ENCODE measurements at regions not wholly inside any gene's neighbourhood (a gene's known extent, or its start where the extent isn't known, plus 50 kb on each side); places are given as distances from the start of the nearest gene placed in this dataset.

DNA sequence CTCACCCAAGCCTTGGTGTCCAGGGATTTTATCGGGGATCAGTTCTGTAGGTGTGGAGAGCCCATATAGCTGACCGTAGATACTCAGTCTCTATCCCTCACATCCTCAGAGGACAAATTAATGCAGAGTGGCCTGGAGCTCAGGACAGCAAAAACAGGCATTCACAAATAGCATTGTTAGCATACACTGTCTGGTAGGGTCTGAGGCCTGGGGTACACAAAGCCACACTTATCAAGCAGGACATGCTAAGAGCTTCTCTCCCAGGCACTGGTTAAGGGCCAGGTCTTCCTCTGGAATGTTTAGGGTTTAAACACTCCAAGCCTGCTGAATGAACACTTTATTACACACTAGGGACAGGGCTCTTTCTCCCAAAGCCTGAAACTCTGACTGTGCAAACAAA, 253.2 kb downstream of the NEDD1 start:
- Histone ChIP-seq H3K27ac (ENCODE audit: low read depth, low read length) (no peak overlapping the region), H3K9me3 (ENCODE audit: control insufficient read depth, low read length) (no peaks in the 10 kb centered on the region), H3K4me3 (ENCODE audit: low read length) (no peak overlapping the region), H3K9ac (ENCODE audit: extremely low read depth, low read length, poor library complexity, severe bottlenecking) (no peak overlapping the region), H3K4me1 (ENCODE audit: control insufficient read depth, insufficient read depth, low read length) (peaks cover 2% of the 10 kb centered on the region), H3K27me3 (ENCODE audit: control insufficient read depth, insufficient read depth, low read length, poor library complexity, severe bottlenecking) (no peaks in the 10 kb centered on the region), H3K36me3 (ENCODE audit: control insufficient read depth, insufficient read depth, low read length) (no peaks in the 10 kb centered on the region)
- Mint-ChIP-seq H3K27me3 (ENCODE audit: insufficient read depth) (no peaks in the 10 kb centered on the region), H3K27ac (no peak overlapping the region), H3K4me1 (peaks cover 4% of the 10 kb centered on the region), H3K4me3 (no peak overlapping the region), H3K9me3 (peaks cover 5% of the 10 kb centered on the region), H3K36me3 (ENCODE audit: low read depth) (no peaks in the 10 kb centered on the region)
- 100% methylated on average over 1 to 2 of the region's 2 CpGs for WGBS, 2 experiments (ENCODE audit: insufficient coverage in 1 of 2, insufficient read length in 1 of 2)
- TF ChIP-seq, protein P1, sequence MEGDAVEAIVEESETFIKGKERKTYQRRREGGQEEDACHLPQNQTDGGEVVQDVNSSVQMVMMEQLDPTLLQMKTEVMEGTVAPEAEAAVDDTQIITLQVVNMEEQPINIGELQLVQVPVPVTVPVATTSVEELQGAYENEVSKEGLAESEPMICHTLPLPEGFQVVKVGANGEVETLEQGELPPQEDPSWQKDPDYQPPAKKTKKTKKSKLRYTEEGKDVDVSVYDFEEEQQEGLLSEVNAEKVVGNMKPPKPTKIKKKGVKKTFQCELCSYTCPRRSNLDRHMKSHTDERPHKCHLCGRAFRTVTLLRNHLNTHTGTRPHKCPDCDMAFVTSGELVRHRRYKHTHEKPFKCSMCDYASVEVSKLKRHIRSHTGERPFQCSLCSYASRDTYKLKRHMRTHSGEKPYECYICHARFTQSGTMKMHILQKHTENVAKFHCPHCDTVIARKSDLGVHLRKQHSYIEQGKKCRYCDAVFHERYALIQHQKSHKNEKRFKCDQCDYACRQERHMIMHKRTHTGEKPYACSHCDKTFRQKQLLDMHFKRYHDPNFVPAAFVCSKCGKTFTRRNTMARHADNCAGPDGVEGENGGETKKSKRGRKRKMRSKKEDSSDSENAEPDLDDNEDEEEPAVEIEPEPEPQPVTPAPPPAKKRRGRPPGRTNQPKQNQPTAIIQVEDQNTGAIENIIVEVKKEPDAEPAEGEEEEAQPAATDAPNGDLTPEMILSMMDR (conservative IDR thresholded peaks at IDR 0.05) = no peak
- DNase-seq = no peak

DNA sequence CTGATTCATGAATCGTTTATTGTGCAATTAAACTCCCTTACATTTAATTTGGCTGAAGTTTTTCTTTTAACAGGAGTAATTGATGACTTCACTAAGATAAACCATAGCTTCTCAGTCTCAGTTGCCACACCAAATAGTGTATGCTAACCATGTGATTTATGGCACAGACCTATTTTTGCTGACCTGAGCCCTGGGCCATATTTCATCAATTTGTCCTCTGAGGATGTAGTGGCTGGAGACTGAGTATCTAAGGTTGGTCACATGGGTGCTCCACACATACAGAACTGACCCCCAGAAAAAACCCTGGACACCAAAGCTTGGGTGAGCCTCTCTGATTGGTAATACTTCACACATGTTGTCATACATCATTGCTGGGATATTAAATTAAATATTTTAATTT, 255.1 kb downstream of the NEDD1 start:
- H3K4me3 ChIP-seq (ENCODE audit: low read length) = no peak overlapping the region
- Mint-ChIP-seq H3K4me3 (no peak overlapping the region), H3K36me3 (ENCODE audit: low read depth) (no peaks in the 10 kb centered on the region), H3K27ac (no peak overlapping the region), H3K9me3 (no peaks in the 10 kb centered on the region), H3K4me1 (peaks cover 4% of the 10 kb centered on the region), H3K27me3 (ENCODE audit: insufficient read depth) (no peaks in the 10 kb centered on the region)
- WGBS, 2 experiments (ENCODE audit: insufficient coverage in 1 of 2, insufficient read length in 1 of 2) = 93 to 100% methylated on average over 1 of the region's 1 CpG
- no peaks in the 10 kb centered on the region for H3K36me3 ChIP-seq (ENCODE audit: control insufficient read depth, insufficient read depth, low read length)
- peaks cover 2% of the 10 kb centered on the region for H3K4me1 ChIP-seq (ENCODE audit: control insufficient read depth, insufficient read depth, low read length)
- TF ChIP-seq, protein P1 (conservative IDR thresholded peaks at IDR 0.05) = no peak
- no peaks in the 10 kb centered on the region for H3K27me3 ChIP-seq (ENCODE audit: control insufficient read depth, insufficient read depth, low read length, poor library complexity, severe bottlenecking)
- no peak for DNase-seq
- no peak overlapping the region for H3K27ac ChIP-seq (ENCODE audit: low read depth, low read length)
- H3K9me3 ChIP-seq (ENCODE audit: control insufficient read depth, low read length) = no peaks in the 10 kb centered on the region
- H3K9ac ChIP-seq (ENCODE audit: extremely low read depth, low read length, poor library complexity, severe bottlenecking) = no peak overlapping the region

DNA sequence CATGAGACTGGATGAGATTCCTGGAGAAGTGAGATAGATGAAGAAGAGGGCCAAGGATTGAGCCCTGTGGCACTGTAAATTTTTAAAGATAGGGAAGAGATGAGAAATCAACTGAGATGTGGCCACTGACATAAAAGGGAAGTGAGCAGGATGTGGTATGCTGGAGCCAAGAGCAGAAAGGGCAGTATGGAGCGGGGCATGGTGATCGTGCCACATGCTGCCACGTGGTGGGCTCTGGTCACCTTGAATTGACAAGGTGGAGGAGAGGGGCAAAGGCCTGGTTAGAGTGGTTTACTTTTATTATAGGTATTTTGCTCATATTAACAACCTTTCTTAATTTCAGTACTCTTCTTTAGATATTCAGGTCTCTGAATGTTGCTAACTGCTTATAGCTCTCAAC, 257.9 kb downstream of the NEDD1 start:
- peaks cover 2% of the 10 kb centered on the region for H3K4me1 ChIP-seq (ENCODE audit: control insufficient read depth, insufficient read depth, low read length)
- DNase-seq = no peak
- H3K9me3 ChIP-seq (ENCODE audit: control insufficient read depth, low read length) = no peaks in the 10 kb centered on the region
- no peaks in the 10 kb centered on the region for H3K9me3 Mint-ChIP-seq
- peaks cover under 1% of the 10 kb centered on the region for H3K4me1 Mint-ChIP-seq
- no peaks in the 10 kb centered on the region for H3K27me3 ChIP-seq (ENCODE audit: control insufficient read depth, insufficient read depth, low read length, poor library complexity, severe bottlenecking)
- no peak overlapping the region for H3K4me3 Mint-ChIP-seq
- no peak overlapping the region for H3K4me3 ChIP-seq (ENCODE audit: low read length)
- H3K36me3 ChIP-seq (ENCODE audit: control insufficient read depth, insufficient read depth, low read length) = no peaks in the 10 kb centered on the region
- TF ChIP-seq, protein P1 (conservative IDR thresholded peaks at IDR 0.05) = no peak
- H3K27ac Mint-ChIP-seq = no peak overlapping the region
- H3K27me3 Mint-ChIP-seq (ENCODE audit: insufficient read depth) = no peaks in the 10 kb centered on the region
- WGBS, 2 experiments (ENCODE audit: insufficient coverage in 1 of 2, insufficient read length in 1 of 2) = 96% methylated on average over 3 of the region's 3 CpGs; no CpG with 5 or more reads in 1 of the 2 experiments
- no peaks in the 10 kb centered on the region for H3K36me3 Mint-ChIP-seq (ENCODE audit: low read depth)
- H3K27ac ChIP-seq (ENCODE audit: low read depth, low read length) = no peak overlapping the region
- no peak overlapping the region for H3K9ac ChIP-seq (ENCODE audit: extremely low read depth, low read length, poor library complexity, severe bottlenecking)

Data from endodermal cell (in vitro differentiated cells).